SKM-1 treated with dmso at 0.1 percent for 144 hours (cell line): ENCODE measurements at regions not wholly inside any gene's neighbourhood (a gene's known extent, or its start where the extent isn't known, plus 50 kb on each side); places are given as distances from the start of the nearest gene placed in this dataset.
A peak's percentile ranks its signal among the peaks of the same experiment; 100 is the strongest.

Experiments
- DNase-seq: peaks from one replicate; lab custom pipeline; 2025; ENCODE audit not compliant: unreplicated experiment; lab: John Stamatoyannopoulos, UW

DNA sequence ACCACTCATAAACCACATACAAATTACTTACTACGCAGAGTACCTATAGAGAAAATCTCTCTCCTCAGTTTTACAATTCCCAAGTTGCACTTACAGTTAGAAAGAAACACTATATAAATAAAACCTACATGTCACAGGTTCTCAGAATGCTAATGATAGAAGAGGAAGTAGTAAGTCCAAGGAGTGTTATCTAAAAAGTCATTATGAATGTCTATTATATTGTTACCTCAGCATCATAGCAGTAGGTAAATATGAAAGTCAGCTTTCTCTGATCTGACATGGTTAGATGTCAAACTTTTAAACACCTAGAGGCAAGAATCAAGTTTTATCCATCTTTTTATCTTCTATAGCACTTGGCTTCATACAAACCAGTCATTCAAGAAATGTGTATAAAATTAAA lies 163.2 kb upstream of the FAM241A start:
- no peak for DNase-seq

GRCh38 chr4:111984169-111984819 lies 161.0 kb upstream of the FAM241A start:
- no peak for DNase-seq

- DNase-seq, result no peak
Observed at GRCh38 chr4:111985426-111985825, 159.8 kb upstream of the FAM241A start.

- DNase-seq, result no peak
Observed at GRCh38 chr4:111986095-111986494, 159.2 kb upstream of the FAM241A start.

DNA sequence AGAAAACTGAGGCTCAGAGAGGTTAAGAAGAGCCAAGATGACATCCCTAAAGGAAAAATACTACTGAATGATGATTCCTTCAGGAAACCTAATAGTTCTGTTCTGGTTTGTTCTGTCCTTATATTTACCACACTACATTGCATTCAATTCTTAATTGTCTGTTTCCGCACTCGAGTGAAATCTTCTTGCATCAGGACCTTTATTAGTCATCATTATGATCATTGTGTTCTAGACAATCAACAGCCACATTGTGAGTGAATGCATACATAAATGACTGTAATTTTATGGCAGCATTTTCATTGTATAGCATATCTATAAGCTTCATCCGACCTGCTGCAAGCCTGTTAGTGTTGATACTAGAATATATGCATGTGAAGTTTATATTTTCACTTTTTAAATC lies 156.7 kb upstream of the FAM241A start:
- DNase-seq, result no peak

DNA sequence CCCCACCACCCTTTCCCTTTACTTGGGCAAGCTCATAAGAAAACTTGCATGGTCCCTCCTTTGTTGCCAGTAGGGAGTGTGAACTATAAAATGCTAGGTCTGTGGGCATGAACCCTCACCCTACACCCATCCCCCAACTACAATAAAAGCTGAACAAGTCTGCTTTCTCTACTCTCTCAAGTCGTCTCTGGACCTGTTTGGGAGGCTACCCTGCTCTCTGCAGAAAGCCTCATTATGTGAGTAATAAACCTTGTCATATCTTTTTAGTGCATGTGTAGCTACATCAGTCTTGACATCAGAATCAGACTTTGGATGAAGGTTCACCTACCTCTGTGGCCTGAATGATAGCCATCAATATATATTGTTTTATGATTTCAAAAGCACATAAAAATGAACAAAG lies 155.4 kb upstream of the FAM241A start:
- DNase-seq, result no peak

DNA sequence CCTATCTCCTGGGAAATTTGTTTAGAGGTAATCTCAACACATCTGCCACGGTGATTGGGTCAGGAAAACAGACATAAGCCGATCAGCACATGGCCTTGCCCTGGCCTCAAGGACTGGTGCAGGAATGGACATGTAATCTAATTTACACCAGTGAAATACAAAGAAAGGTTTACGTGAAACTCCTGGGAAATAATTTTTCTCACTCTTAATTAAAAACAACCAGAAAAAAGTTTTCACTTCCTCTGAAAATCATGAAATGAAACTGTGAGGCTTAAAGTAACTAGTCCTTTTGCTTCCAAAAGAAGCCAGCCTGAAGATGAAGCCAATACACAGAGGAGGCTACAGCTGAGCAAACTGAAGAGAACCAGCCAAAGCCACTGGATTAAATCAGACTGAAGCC lies 154.1 kb upstream of the FAM241A start:
- DNase-seq, result no peak

GRCh38 chr4:111991797-111992196 lies 153.5 kb upstream of the FAM241A start:
- no peak for DNase-seq

- no peak for DNase-seq
Observed at GRCh38 chr4:111992351-111993168, 152.7 kb upstream of the FAM241A start.

- no peak for DNase-seq
Observed at GRCh38 chr4:111994392-111994791, 150.9 kb upstream of the FAM241A start.

GRCh38 chr4:111997785-111998184 lies 147.5 kb upstream of the FAM241A start:
- peak; percentile 27 for DNase-seq

- no peak for DNase-seq
Observed at GRCh38 chr4:111999801-112000200, 145.5 kb upstream of the FAM241A start.

DNA sequence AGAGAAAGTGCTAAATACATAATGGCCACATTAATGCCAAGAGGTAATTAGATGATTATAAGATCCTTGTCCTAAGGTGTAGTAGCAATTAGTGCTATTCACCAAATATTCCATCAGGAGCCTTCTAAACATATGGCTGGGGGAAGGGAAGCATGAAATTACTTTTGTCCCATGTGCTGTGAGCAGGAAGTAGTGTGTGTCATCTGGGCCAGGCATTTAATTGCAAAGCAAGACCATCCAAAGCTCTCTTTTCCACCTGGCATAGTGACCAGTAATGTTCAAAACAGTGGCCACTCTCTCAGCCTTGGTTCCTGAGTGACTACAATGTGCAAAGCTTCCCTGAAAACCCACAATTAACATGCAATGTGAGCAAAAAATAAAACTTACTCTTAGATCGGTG lies 144.2 kb upstream of the FAM241A start:
- DNase-seq, result no peak

DNA sequence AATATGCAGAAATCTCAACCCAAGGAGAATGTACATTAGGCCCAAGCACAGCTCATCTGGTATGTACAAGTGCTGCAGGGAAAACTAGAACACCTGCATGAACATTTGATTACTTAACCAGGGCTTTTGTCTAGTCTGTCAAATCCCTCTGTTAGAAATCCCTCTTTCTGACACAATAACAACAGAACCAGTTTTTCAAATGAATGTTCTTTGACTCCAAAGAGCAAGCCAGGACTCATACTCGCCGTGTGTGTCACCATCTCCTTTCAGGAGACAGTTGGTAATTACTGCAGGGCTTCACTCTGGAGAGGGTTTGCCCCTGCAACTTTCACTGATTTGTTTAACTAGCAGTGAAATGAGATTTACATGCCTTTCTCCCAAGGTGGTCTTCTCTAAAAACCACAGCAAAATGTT lies 143.0 kb upstream of the FAM241A start:
- DNase-seq, result no peak

DNA sequence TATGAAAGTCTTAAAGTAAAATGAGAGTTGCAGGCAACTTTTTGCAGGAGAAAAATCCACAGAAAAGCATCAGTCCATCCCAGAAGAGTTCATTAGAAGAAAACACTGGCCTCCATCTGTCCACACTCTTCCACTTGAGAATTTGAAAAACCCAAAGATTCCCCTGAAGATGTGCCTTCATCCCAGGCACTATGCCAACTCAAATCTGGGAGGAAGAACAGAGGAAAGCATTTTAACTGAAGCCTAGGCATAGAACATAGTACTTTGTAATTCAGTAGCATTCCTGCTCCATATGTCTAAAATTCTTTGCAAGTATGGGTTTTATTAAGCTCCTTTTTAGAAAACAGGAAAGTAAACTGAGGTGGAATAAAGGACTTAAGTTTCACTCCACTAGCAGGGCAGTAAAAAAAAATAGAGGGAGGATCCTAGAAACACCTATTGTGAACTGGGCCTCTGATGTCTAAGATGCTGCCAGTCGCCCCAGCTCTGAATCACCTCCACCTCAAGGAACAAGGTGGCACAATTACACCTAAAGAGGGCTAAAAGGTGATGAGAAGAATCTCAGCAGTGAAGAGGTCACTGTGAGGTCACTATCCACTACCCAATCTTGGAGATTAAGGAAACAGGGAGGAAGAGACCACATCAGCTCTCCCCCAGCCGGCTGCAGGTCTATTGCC lies 141.9 kb upstream of the FAM241A start:
- DNase-seq, result no peak

GRCh38 chr4:112005027-112005426 lies 140.2 kb upstream of the FAM241A start:
- DNase-seq, result no peak

- no peak for DNase-seq
Observed at GRCh38 chr4:112007391-112007790, 137.9 kb upstream of the FAM241A start.

- no peak for DNase-seq
Observed at GRCh38 chr4:112015960-112016359, 129.3 kb upstream of the FAM241A start.

GRCh38 chr4:112023402-112023950 lies 121.8 kb upstream of the FAM241A start:
- no peak for DNase-seq

DNA sequence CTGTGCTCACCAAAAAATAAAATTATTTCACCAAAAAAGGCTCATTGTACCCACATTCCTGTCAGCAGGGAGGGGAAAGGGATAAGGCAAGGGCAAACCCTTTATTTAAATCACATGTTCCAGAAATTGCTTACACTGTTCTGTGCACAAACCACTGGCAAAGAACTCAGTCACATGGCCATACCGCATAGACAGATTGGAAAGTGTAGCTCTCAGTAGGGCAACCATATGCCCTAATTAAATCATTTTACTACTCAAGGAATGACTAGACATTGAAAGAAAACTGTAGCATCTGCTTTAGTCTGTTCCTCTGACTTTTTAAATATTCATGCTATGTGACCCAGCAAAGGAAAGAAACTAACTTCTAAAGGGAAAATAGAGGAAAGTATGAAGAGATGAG lies 119.2 kb upstream of the FAM241A start:
- DNase-seq, result no peak

DNA sequence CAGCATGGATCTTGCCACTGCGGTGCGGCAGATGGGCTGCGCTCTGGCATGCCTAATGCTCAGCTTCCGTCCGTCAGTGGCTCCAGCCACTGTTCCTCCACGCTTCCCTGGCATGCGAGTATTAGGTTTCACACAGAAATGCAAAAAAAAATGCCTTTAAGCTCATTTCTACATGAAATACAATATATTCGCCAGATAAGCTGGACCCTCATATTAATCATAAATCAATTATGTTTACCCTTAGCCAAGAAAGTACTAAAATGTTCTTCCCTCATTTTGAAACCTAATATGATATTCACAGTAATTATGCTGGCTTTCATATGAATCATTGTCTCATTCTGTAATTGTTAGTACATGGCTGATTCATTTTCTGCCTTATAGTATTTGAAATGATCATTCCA lies 115.5 kb upstream of the FAM241A start:
- no peak for DNase-seq
